C4-2B (cell line): ENCODE measurements at regions not wholly inside any gene's neighbourhood (a gene's known extent, or its start where the extent isn't known, plus 50 kb on each side); places are given as distances from the start of the nearest gene placed in this dataset.

Source experiments
- CTCF ChIP-seq: fragments of 450-650 bp; conservative IDR thresholded peaks from 2 replicates; pipeline ENCODE4 v1.5.1; 2017; ENCODE audit warnings: mild to moderate bottlenecking
- ZFX ChIP-seq: fragments of 450-650 bp; IDR thresholded peaks from 2 replicates; pipeline ENCODE4 v1.6.1; 2017

- TF ChIP-seq CTCF: no peak
- no peak for TF ChIP-seq ZFX
Measured at GRCh38 chr10:27380929-27381358, 123.2 kb upstream of the RAB18 start.
